Panc1 (cell line): ENCODE measurements at regions not wholly inside any gene's neighbourhood (a gene's known extent, or its start where the extent isn't known, plus 50 kb on each side); places are given as distances from the start of the nearest gene placed in this dataset.

Source experiments
- ATAC-seq: fragments of 200-7000 bp; cut with Tn5 transposase; 2 replicates; pipeline ENCODE4 v1.9.1; 2020; ENCODE audit warnings: mild to moderate bottlenecking, moderate library complexity
- BruUV-seq: library from RNA; stranded (reverse); fragments of 400-500 nt; replicated peaks from 2 replicates; lab custom pipeline; 2021; lab: Mats Ljungman, UMichigan
- CTCF ChIA-PET: fragments of 300-600 bp; sonication (Branson Sonifier 250); formaldehyde crosslinking; loops from one replicate; lab custom pipeline; 2022; ENCODE audit warnings: antibody characterized with exemption; lab: Charles Lee
- POLR2A ChIA-PET: fragments of 300-600 bp; sonication (Branson Sonifier 250); formaldehyde crosslinking; loops from one replicate; lab custom pipeline; 2022; ENCODE audit warnings: antibody characterized with exemption; lab: Charles Lee
- DNase-seq: peaks from one replicate; pipeline ENCODE4 v3.0.0-alpha.2; 2010; ENCODE audit warnings: low read depth, low spot score
- H3K27ac ChIP-seq: 2 replicates; pipeline ENCODE4 v1.5.1; 2011; ENCODE audit warnings: mild to moderate bottlenecking, low read length, inconsistent platforms
- H3K27me3 ChIP-seq: fragments of 200-500 bp; sonication (Bioruptor generic); 2 replicates; pipeline ENCODE4 v1.6.0; 2014; ENCODE audit warnings: low read length, inconsistent platforms; ENCODE audit not compliant: control insufficient read depth, insufficient read depth
- H3K36me3 ChIP-seq: fragments of 200-500 bp; sonication (Bioruptor generic); 2 replicates; pipeline ENCODE4 v1.5.1; 2014; ENCODE audit warnings: inconsistent platforms, mild to moderate bottlenecking, low read length, moderate library complexity; ENCODE audit not compliant: control insufficient read depth, insufficient read depth
- H3K4me1 ChIP-seq: 2 replicates; pipeline ENCODE4 v1.5.1; 2011; ENCODE audit warnings: inconsistent platforms, mild to moderate bottlenecking, low read length, moderate library complexity; ENCODE audit not compliant: control insufficient read depth, insufficient read depth
- H3K4me3 ChIP-seq, 2 experiments: 2 replicates each; pipeline ENCODE4 v1.5.1; 2011 to 2012; ENCODE audit warnings: low read depth in 2 of 2, low read length in 2 of 2, mild to moderate bottlenecking in 2 of 2, inconsistent platforms in 1 of 2, moderate library complexity in 1 of 2
- H3K9me3 ChIP-seq: fragments of 200-500 bp; sonication (Bioruptor generic); 2 replicates; pipeline ENCODE4 v1.5.1; 2014; ENCODE audit warnings: low read depth, mild to moderate bottlenecking, inconsistent platforms, low read length, moderate library complexity; ENCODE audit not compliant: control insufficient read depth, insufficient read depth
- POLR2AphosphoS5 ChIP-seq: IDR thresholded peaks from 2 replicates; pipeline ENCODE4 v1.6.1; 2012; ENCODE audit warnings: mild to moderate bottlenecking, low read depth, low read length, moderate library complexity
- SIN3A ChIP-seq: IDR thresholded peaks from 2 replicates; pipeline ENCODE4 v1.6.1; 2012; ENCODE audit warnings: low read depth, mild to moderate bottlenecking, low read length, moderate library complexity, borderline replicate concordance; ENCODE audit not compliant: insufficient read depth
- TCF7L2 ChIP-seq: IDR thresholded peaks from 2 replicates; pipeline ENCODE4 v1.6.1; 2011; ENCODE audit warnings: mild to moderate bottlenecking, low read depth, low read length, inconsistent platforms
- in situ Hi-C: cut with HindIII; loops from 2 replicates; pipeline ENCODE4 v1.10.0; 2016; ENCODE audit warnings: low sequenced_read_pairs, low pct_unique_long_range_greater_than_20kb
- intact Hi-C: fragments of 100-400 bp; cut with micrococcal nuclease; formaldehyde crosslinking; loops from one replicate; pipeline ENCODE4 v1.10.0; 2022; ENCODE audit not compliant: unreplicated experiment
- TF ChIP-seq, protein P1 (sequence below), 2 experiments: IDR thresholded peaks; 2 replicates each; pipeline ENCODE4 v1.6.1; 2011 to 2012; ENCODE audit warnings: low read depth in 2 of 2, control low read depth in 1 of 2, low read length in 1 of 2, mild to moderate bottlenecking in 1 of 2, moderate library complexity in 1 of 2; ENCODE audit not compliant: insufficient read depth in 1 of 2
- TF ChIP-seq, protein P2 (sequence below): fragments of 450-650 bp; IDR thresholded peaks from 2 replicates; pipeline ENCODE4 v1.5.1; 2017; ENCODE audit warnings: mild to moderate bottlenecking

DNA sequence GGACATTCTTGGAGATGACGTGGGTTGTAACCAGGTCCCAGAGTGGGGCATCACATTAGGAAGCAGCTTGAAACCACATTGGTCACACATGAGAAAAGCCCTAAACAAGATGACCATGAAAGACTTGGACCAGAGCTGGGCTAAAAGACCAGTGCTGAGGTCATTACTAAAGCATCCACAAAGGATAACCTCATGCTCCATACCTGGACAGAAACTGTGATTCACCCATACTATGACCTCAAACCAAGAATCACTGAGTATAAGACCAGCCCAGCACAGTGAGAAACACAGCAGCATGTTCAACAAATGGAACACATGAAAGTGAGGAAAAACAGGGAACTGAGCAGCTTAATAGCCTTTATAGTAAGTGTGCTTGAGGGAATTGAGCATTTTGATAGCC is 635.5 kb upstream of the NETO1 start:
- TF ChIP-seq, protein P1, sequence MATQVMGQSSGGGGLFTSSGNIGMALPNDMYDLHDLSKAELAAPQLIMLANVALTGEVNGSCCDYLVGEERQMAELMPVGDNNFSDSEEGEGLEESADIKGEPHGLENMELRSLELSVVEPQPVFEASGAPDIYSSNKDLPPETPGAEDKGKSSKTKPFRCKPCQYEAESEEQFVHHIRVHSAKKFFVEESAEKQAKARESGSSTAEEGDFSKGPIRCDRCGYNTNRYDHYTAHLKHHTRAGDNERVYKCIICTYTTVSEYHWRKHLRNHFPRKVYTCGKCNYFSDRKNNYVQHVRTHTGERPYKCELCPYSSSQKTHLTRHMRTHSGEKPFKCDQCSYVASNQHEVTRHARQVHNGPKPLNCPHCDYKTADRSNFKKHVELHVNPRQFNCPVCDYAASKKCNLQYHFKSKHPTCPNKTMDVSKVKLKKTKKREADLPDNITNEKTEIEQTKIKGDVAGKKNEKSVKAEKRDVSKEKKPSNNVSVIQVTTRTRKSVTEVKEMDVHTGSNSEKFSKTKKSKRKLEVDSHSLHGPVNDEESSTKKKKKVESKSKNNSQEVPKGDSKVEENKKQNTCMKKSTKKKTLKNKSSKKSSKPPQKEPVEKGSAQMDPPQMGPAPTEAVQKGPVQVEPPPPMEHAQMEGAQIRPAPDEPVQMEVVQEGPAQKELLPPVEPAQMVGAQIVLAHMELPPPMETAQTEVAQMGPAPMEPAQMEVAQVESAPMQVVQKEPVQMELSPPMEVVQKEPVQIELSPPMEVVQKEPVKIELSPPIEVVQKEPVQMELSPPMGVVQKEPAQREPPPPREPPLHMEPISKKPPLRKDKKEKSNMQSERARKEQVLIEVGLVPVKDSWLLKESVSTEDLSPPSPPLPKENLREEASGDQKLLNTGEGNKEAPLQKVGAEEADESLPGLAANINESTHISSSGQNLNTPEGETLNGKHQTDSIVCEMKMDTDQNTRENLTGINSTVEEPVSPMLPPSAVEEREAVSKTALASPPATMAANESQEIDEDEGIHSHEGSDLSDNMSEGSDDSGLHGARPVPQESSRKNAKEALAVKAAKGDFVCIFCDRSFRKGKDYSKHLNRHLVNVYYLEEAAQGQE (IDR thresholded peaks at IDR 0.05; ENCODE audit: insufficient read depth in 1 of 2, low read depth in 2 of 2, low read length in 1 of 2): no peak
- TF ChIP-seq POLR2AphosphoS5: no peak
- TF ChIP-seq SIN3A: no peak
- DNase-seq: no peak
- ChIA-PET POLR2A (no interaction called here), CTCF (no interaction called here)
- H3K4me3 ChIP-seq: no peak overlapping the region
- H3K27ac ChIP-seq: no peak overlapping the region
- BruUV-seq: no TSS peak
- ATAC-seq: no peak
- intact Hi-C loops (no loop called here), in situ Hi-C loops (no loop called here)
- no peaks in the 10 kb centered on the region for H3K36me3 ChIP-seq
- no peaks in the 10 kb centered on the region for H3K4me1 ChIP-seq
- no peaks in the 10 kb centered on the region for H3K9me3 ChIP-seq
- H3K27me3 ChIP-seq: peaks cover 5% of the 10 kb centered on the region; the same call in 1 of the 2 replicates

DNA sequence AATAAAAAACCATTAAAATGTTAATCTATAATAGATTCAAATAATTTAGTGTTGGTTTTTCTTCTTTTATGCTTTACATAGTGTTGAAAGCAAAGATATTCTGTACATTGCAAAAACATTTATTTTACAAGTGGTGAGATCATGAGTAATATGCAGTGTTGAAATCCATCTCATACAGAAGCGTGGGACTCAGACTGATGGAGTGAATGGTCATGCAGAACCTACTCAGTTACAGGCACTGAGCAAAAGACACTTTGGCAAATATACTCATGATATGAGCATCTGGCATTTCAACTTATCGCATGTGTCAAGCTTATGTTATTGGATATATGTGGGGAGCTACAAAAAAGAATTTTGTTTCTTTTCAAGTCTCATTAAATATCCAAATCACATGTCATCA is 620.2 kb upstream of the NETO1 start:
- H3K27me3 ChIP-seq: peaks cover 2% of the 10 kb centered on the region; the same call in 1 of the 2 replicates
- no TSS peak for BruUV-seq
- intact Hi-C loops: no loop called here
- POLR2A ChIA-PET: interaction anchor here (0.6 kb wide), 1 partner anchor 216 kb away, joined by 3 read pairs; no protein-coding TSS in a partner anchor
- no peak for ATAC-seq
- CTCF ChIA-PET: no interaction called here
- H3K4me1 ChIP-seq: no peaks in the 10 kb centered on the region
- in situ Hi-C loops: no loop called here
- H3K9me3 ChIP-seq: no peaks in the 10 kb centered on the region
- TF ChIP-seq TCF7L2: no peak
- TF ChIP-seq, protein P2, sequence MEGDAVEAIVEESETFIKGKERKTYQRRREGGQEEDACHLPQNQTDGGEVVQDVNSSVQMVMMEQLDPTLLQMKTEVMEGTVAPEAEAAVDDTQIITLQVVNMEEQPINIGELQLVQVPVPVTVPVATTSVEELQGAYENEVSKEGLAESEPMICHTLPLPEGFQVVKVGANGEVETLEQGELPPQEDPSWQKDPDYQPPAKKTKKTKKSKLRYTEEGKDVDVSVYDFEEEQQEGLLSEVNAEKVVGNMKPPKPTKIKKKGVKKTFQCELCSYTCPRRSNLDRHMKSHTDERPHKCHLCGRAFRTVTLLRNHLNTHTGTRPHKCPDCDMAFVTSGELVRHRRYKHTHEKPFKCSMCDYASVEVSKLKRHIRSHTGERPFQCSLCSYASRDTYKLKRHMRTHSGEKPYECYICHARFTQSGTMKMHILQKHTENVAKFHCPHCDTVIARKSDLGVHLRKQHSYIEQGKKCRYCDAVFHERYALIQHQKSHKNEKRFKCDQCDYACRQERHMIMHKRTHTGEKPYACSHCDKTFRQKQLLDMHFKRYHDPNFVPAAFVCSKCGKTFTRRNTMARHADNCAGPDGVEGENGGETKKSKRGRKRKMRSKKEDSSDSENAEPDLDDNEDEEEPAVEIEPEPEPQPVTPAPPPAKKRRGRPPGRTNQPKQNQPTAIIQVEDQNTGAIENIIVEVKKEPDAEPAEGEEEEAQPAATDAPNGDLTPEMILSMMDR: no peak
- TF ChIP-seq, protein P1 (IDR thresholded peaks at IDR 0.05; ENCODE audit: insufficient read depth in 1 of 2, low read depth in 2 of 2, low read length in 1 of 2): no peak
- TF ChIP-seq SIN3A: no peak
- TF ChIP-seq POLR2AphosphoS5: no peak
- DNase-seq: no peak
- H3K27ac ChIP-seq: no peak overlapping the region
- H3K36me3 ChIP-seq: no peaks in the 10 kb centered on the region
- no peak overlapping the region for H3K4me3 ChIP-seq
